ENCODE measurements at regions not wholly inside any gene's neighbourhood (a gene's known extent, or its start where the extent isn't known, plus 50 kb on each side); places are given as distances from the start of the nearest gene placed in this dataset.

- no peak for DNase-seq
Measured at GRCh38 chrX:138298268-138298667, 413.2 kb downstream of the FGF13 start.

- no peak for DNase-seq
Measured at GRCh38 chrX:138345801-138346200, 365.7 kb downstream of the FGF13 start.

GRCh38 chrX:138349351-138349750 is 362.2 kb downstream of the FGF13 start:
- DNase-seq = no peak

GRCh38 chrX:138378876-138379275 is 332.6 kb downstream of the FGF13 start:
- DNase-seq = no peak

GRCh38 chrX:138408101-138408500 is 303.4 kb downstream of the FGF13 start:
- DNase-seq = no peak

- no peak for DNase-seq
Measured at GRCh38 chrX:138411048-138411447, 300.5 kb downstream of the FGF13 start.

Measured in suppressor macrophage treated with lipopolysaccharide for 4 hours (primary cell).